ENCODE measurements at regions not wholly inside any gene's neighbourhood (a gene's known extent, or its start where the extent isn't known, plus 50 kb on each side); places are given as distances from the start of the nearest gene placed in this dataset.

DNA sequence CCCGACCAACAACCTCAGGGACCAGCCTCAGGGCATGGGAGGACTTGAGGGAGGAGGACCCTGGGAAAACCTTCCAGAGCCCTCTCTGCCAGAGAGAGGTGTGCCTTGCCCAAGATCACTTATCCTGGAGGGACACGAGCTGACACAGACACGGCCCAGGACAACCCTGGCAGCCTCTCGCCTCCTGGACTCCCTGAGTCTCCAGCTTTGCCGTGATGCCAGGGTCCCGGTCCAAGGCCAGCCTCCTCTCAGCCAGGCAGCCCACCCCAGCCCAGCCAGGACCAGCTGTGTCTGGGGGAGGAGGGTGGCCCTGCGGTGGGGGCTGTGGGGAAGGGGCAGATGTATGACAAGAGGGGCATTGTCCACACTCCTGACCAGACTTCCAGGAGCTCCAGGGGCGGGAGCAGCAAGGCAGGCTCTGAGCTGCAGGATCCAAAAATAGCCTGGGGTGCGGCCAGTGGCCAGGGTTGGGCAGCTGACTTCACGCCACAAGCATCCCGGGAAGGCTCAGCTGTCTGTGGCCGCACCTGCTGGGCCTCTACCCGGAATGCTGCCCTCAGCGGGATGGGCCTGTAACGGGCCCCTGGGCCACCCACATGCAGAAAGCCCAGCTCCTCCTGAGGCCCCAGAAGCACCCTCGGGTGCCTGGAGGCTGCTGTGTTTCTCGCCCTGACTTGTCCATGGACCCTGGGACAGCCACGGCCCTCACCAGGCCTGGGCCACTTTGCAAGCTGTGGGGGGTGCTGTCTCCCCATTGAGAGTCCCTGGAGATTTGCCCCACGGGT lies 65.5 kb upstream of the GPC1 start:
- ATAC-seq (ENCODE audit: poor library complexity), result no peak
- Mint-ChIP-seq H3K9me3 (no peaks in the 10 kb centered on the region), H3K27ac (no peak overlapping the region), H3K4me3 (no peak overlapping the region), H3K36me3 (ENCODE audit: low read depth) (no peaks in the 10 kb centered on the region), H3K27me3 (no peaks in the 10 kb centered on the region), H3K4me1 (ENCODE audit: low read depth) (no peaks in the 10 kb centered on the region)
- POLR2A ChIA-PET, result no interaction called here
- no peaks in the 10 kb centered on the region for H3K4me1 ChIP-seq (ENCODE audit: insufficient read depth, low read length)
- no peaks in the 10 kb centered on the region for H3K27me3 ChIP-seq (ENCODE audit: control insufficient read depth in 1 of 2, insufficient read depth in 2 of 2, low read length in 2 of 2)
- no peaks in the 10 kb centered on the region for H3K36me3 ChIP-seq (ENCODE audit: insufficient read depth, low read length)
- DNase-seq, result no peak
- intact Hi-C loops (cut with DNase I, micrococcal nuclease), result no loop called here
- no peak overlapping the region for H3K4me3 ChIP-seq (ENCODE audit: low read length)
- H3K27ac ChIP-seq (ENCODE audit: low read depth in 1 of 2, low read length in 2 of 2), result no peak overlapping the region
- no peaks in the 10 kb centered on the region for H3K9me3 ChIP-seq (ENCODE audit: control insufficient read depth in 1 of 2, insufficient read depth in 1 of 2, low read length in 2 of 2)
- CTCF ChIA-PET, result no interaction called here
- TF ChIP-seq, protein P1, sequence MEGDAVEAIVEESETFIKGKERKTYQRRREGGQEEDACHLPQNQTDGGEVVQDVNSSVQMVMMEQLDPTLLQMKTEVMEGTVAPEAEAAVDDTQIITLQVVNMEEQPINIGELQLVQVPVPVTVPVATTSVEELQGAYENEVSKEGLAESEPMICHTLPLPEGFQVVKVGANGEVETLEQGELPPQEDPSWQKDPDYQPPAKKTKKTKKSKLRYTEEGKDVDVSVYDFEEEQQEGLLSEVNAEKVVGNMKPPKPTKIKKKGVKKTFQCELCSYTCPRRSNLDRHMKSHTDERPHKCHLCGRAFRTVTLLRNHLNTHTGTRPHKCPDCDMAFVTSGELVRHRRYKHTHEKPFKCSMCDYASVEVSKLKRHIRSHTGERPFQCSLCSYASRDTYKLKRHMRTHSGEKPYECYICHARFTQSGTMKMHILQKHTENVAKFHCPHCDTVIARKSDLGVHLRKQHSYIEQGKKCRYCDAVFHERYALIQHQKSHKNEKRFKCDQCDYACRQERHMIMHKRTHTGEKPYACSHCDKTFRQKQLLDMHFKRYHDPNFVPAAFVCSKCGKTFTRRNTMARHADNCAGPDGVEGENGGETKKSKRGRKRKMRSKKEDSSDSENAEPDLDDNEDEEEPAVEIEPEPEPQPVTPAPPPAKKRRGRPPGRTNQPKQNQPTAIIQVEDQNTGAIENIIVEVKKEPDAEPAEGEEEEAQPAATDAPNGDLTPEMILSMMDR (IDR thresholded peaks at IDR 0.05), result no peak

DNA sequence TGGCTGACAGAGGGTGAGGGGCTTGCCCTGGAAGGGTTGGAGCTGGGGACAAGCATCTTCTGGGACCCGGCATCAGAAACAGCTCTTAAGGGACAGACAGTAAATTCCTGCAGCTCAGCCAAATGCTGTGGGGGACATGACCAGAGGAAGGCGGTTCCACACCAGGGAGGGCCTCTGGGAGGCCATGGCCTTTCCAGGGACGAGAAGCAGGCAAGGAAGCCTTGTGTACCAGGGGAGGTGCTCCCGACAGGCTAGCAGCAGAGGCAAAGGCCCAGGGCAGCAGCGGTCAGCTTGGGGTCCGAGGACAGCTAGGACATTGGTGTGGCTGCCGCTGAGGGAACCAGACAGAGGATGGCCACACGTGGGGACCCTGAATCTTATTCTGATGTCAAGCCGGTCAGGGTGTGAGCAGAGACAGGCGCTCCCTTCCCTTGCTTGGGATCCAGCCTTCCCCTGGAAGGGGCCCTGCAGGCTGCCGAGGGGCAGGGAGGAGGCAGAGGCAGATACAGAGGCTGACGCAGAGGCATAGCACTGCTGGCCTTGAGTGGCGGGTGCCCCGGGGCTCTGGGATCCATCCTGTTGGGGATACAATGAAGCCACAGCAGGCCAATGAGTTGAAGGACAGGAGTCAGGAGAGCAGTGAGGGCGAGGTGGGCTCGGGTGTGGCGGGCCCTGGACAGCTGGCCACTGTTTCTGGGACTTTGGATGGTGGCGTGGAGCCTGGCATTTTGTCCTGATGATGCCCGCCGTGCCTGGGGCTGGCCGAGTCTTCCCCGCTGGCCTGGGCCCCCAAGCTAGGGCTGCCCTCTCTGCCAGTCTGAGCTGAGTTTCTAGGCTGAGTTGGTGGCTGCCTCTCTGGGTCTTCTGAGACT lies 64.1 kb upstream of the GPC1 start:
- Histone ChIP-seq H3K36me3 (ENCODE audit: insufficient read depth, low read length) (no peaks in the 10 kb centered on the region), H3K27ac (ENCODE audit: low read depth in 1 of 2, low read length in 2 of 2) (no peak overlapping the region), H3K4me3 (ENCODE audit: low read length) (no peak overlapping the region), H3K9me3 (ENCODE audit: control insufficient read depth in 1 of 2, insufficient read depth in 1 of 2, low read length in 2 of 2) (no peaks in the 10 kb centered on the region), H3K4me1 (ENCODE audit: insufficient read depth, low read length) (no peaks in the 10 kb centered on the region), H3K27me3 (ENCODE audit: control insufficient read depth in 1 of 2, insufficient read depth in 2 of 2, low read length in 2 of 2) (peaks cover 0 to 3% of the 10 kb centered on the region in 2 experiments)
- no peak overlapping the region for H3K27ac Mint-ChIP-seq
- H3K36me3 Mint-ChIP-seq (ENCODE audit: low read depth), result no peaks in the 10 kb centered on the region
- no peak for ATAC-seq (ENCODE audit: poor library complexity)
- no peak overlapping the region for H3K4me3 Mint-ChIP-seq
- no peaks in the 10 kb centered on the region for H3K27me3 Mint-ChIP-seq
- intact Hi-C loops (cut with DNase I, micrococcal nuclease), result no loop called here
- ChIA-PET POLR2A (no interaction called here), CTCF (no interaction called here)
- no peaks in the 10 kb centered on the region for H3K9me3 Mint-ChIP-seq
- no peak for DNase-seq
- no peaks in the 10 kb centered on the region for H3K4me1 Mint-ChIP-seq (ENCODE audit: low read depth)
- TF ChIP-seq, protein P1 (IDR thresholded peaks at IDR 0.05), result no peak

DNA sequence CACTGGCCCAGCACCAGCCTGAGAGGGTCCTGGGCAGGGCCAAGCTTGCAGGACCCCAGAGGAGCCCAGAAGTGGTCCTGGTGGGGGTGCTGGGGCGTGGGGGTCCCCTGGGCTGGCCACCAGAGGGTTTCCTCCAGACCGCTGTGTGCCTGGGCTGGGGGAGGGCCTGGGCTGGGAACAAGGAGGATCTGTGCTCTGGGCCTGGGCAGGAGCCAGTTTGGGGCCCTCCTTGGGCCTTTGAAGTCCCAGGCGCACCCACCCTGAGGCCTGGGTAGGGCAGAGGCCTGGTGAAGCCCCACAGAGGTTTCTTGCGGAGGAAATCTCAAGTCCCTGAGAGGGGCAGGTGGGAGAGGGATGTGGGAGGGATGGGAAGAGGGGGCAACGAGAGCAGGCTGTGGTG lies 63.4 kb upstream of the GPC1 start:
- no peak for ATAC-seq (ENCODE audit: poor library complexity)
- H3K9me3 Mint-ChIP-seq, result no peaks in the 10 kb centered on the region
- no peak overlapping the region for H3K4me3 Mint-ChIP-seq

More for the DNA sequence above, 63.4 kb upstream of the GPC1 start:
- no peaks in the 10 kb centered on the region for H3K36me3 ChIP-seq (ENCODE audit: insufficient read depth, low read length)
- Mint-ChIP-seq H3K27ac (no peak overlapping the region), H3K36me3 (ENCODE audit: low read depth) (no peaks in the 10 kb centered on the region), H3K4me1 (ENCODE audit: low read depth) (no peaks in the 10 kb centered on the region), H3K27me3 (no peaks in the 10 kb centered on the region)
- POLR2A ChIA-PET, result no interaction called here
- no peaks in the 10 kb centered on the region for H3K4me1 ChIP-seq (ENCODE audit: insufficient read depth, low read length)
- H3K27me3 ChIP-seq (ENCODE audit: control insufficient read depth in 1 of 2, insufficient read depth in 2 of 2, low read length in 2 of 2), result peaks cover 0 to 3% of the 10 kb centered on the region in 2 experiments
- TF ChIP-seq, protein P1 (IDR thresholded peaks at IDR 0.05), result no peak
- H3K4me3 ChIP-seq (ENCODE audit: low read length), result no peak overlapping the region
- CTCF ChIA-PET, result no interaction called here
- H3K9me3 ChIP-seq (ENCODE audit: control insufficient read depth in 1 of 2, insufficient read depth in 1 of 2, low read length in 2 of 2), result no peaks in the 10 kb centered on the region
- no peak for DNase-seq
- H3K27ac ChIP-seq (ENCODE audit: low read depth in 1 of 2, low read length in 2 of 2), result no peak overlapping the region
- intact Hi-C loops (cut with DNase I, micrococcal nuclease), result no loop called here

All from CD4-positive, alpha-beta T cell (primary cell).